Fibroblast of skin of right quadriceps (primary cell): ENCODE measurements at regions not wholly inside any gene's neighbourhood (a gene's known extent, or its start where the extent isn't known, plus 50 kb on each side); places are given as distances from the start of the nearest gene placed in this dataset.
"Not testable (repeated sequence)": the region's sequence is repeated elsewhere in the genome, so short reads cannot be mapped to it uniquely, and the experiment has no call there.

Experiments used
- DNase-seq: peaks from one replicate; pipeline ENCODE4 v3.0.0-alpha.2; 2013

DNA sequence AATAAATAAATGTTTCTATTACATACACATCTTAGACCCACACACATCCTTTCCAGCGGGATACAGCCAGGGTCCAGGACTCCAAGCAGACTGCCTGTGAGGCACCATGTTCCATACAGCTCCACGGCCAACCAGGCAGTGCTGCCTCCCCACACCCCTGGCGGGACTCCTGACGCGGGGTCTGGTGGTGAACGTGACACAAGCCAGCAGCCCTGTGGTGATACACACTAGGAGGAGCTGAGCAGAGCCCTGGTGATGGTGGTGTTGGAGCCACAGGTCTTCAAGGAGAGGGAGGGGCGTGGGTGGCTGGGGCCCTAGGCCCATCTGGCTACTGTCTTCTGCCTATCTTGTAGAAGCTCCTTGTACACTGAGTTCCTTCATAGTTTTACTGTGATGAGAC, 53.1 kb upstream of the LPCAT1 start:
- DNase-seq: not testable (repeated sequence)

DNA sequence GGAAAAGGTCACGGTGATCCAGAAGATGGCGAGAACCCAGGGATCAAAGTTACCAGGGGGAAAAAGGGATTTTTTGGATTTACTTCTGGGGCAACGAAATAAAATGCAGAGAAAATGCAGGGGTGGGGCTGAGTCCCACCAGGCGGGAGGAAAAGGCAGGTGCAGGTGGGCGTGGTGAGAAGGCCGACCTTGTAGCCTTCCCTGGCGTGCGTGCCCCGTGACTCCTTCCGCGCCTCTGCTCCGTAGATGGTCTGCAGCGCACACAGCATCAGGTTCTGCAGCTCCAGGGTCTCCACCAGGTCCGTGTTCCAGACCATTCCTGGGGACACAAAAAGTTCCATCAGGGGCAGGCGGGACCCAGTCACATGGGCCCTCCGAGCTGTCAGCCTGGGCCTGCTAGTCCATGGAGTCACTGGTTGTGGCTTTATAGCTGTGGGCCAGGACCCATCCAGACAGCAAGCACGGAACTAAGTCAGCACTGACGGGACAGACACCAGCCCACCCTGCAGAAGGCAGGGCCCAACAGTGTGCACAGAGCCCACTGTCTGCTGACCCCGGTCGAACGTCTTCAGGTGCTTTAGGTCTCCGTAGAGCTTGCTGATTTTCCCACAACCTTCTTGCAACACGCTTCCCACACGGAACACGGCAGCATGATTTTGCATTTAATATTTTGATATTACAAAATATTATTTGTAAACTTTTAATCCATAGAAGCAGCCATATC, 52.4 kb upstream of the LPCAT1 start:
- not testable (repeated sequence) for DNase-seq

DNA sequence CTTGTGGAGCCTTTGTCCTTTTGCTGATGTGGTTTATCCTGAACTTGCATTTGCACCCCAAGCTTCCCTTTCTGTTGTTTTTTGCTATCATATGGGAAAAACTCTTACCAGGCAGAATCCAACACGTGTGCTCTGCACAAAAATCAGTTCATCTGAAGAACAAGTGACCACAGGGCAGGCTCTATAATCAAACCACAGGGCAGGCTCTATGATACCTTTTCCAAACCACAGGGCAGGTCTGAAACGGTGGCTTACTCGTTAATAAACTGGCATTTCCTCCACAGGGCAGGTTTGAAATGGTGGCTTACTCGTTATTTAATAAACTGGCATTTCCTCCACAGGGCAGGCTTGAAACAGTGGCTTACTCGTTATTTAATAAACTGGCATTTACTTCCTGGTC, 51.7 kb upstream of the LPCAT1 start:
- DNase-seq: not testable (repeated sequence)

DNA sequence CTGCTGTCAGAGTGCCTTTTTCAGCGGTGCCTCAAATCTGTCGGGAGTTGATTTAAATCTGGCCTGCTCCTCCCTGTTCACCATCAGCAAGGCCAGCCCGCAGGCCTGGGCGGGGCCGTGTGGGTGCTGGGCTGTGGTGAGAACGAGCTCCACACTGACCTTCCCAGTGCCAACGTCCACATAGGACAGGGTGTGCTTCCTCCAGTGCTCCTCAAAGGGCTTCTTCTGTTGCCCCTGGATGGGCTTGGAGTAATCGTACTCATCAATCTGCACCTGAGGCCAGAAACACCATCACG, 50.2 kb upstream of the LPCAT1 start:
- not testable (repeated sequence) for DNase-seq

DNA sequence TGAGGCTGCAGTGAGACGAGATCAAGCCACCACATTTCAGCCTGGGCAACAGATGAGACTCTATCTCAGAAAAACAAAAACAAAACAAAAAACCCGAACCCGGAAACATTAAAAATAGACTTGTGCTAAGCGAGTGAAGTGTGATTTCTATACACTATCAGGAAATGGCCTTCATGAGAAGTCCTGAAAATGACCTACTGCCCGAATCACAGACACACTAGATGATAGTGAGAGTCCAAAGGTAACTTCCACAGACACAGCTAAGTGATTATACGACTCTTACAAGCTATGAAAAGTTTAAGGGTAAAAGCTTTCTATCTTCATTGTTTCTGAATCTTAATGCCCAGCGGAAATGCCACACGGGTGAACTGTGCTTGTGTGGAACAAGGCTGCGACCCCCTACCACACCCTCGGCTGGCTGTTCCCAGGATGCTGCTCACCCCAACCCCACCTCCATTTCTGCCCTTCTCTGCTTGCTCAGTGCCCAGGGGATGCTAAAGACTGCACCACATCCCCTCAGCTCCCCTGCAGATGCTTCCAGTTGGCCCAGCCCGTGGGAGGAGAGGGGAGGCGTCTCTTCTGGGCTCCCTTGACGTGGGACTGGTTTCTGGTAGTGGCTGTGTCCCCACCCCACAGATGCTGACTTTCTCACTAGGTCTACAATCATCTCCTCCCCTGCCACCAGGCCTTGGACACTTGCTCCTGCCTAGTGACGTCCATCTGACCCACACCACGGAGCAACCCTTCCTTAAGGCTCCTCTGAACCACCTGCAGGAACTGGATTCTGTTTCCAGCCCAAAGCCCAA, 49.7 kb upstream of the LPCAT1 start:
- DNase-seq: not testable (repeated sequence)
